GM12874 (cell line): ENCODE measurements at regions not wholly inside any gene's neighbourhood (a gene's known extent, or its start where the extent isn't known, plus 50 kb on each side); places are given as distances from the start of the nearest gene placed in this dataset.

Experiments used
- TF ChIP-seq, protein P1 (sequence below): IDR thresholded peaks from 2 replicates; pipeline ENCODE4 v1.5.1; 2011; ENCODE audit warnings: low read depth, mild to moderate bottlenecking, control low read depth, low read length, moderate library complexity; ENCODE audit not compliant: insufficient read depth

- TF ChIP-seq, protein P1, sequence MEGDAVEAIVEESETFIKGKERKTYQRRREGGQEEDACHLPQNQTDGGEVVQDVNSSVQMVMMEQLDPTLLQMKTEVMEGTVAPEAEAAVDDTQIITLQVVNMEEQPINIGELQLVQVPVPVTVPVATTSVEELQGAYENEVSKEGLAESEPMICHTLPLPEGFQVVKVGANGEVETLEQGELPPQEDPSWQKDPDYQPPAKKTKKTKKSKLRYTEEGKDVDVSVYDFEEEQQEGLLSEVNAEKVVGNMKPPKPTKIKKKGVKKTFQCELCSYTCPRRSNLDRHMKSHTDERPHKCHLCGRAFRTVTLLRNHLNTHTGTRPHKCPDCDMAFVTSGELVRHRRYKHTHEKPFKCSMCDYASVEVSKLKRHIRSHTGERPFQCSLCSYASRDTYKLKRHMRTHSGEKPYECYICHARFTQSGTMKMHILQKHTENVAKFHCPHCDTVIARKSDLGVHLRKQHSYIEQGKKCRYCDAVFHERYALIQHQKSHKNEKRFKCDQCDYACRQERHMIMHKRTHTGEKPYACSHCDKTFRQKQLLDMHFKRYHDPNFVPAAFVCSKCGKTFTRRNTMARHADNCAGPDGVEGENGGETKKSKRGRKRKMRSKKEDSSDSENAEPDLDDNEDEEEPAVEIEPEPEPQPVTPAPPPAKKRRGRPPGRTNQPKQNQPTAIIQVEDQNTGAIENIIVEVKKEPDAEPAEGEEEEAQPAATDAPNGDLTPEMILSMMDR, result no peak
Measured at GRCh38 chr20:24418731-24419130, 50.7 kb upstream of the SYNDIG1 start.

DNA sequence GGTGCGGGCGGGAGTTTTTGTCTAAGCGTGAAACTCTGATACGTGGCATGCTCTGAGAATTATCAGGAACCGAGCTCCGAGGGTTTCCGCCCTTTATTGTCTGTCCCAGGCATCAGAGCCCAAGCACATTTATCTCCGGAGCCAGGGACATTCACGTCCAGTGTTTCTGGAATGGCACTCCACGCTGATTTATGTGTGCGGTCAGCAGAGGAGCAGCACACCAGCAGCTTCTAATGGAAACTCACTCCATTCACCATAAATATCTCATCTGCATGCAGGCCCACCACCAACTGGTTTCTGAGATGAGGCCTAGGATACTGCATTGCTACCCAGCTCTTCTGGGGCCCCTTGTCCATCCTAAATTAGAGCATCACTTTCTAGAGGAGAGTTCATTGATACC, 51.9 kb upstream of the SYNDIG1 start:
- TF ChIP-seq, protein P1, result no peak

DNA sequence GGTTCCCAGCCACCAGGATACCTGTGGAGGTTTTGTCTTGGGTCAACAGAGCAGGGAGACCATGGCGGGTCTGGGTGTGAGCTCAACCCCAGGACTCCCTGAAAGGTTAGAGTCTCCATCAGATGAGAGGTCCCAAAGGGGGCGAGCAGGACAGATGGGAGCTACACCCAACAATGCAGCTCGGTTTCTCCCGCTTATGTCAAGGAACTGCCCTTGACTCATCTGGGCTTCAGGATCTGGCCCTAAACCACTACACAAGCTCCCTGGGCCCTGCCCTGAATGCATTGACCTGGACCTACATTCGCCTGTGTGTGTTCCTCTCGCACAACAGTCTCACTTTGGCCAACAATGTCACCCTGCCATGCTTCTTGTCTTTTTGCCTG, 57.6 kb upstream of the SYNDIG1 start:
- TF ChIP-seq, protein P1, result no peak

DNA sequence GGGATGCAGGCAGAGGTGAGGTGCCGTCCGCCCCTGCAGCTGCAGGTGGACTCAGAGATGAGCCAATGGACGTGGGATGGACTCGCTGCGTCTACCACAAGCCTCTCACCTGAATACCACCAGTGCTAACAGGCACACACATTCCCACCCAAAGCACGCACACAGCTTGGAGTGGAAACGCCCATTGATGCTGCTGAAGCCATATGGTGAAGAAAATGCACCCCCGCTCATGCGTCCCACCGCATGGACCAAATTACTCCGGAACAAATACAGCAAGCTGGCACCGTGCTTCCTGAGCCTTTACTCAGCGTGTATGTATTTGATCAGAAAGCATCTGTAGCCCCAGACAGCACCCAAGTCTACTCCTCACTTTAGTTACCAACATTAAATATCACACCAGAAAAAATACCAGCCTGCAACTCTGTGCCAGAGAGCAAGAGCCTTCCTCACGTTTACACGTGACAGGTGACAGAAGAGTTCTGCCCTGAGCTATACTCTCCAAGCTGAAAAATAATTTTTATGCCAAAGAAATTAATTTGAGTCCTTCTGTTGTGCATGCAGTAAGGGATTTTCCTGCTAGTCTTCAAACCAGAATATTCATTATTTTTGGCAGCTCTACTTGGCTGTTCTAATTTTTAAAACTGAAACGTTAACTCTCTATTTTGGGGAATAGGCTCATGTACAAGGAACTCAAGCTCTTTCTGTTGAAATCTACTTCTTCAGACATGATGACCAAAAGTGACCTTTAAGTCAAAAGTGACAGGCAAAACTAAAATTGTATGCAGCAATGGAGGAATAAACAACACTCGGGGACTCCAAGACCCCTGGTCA, 58.2 kb upstream of the SYNDIG1 start:
- TF ChIP-seq, protein P1, result no peak

- TF ChIP-seq, protein P1, result no peak
Measured at GRCh38 chr20:24407151-24407550, 62.3 kb upstream of the SYNDIG1 start.

DNA sequence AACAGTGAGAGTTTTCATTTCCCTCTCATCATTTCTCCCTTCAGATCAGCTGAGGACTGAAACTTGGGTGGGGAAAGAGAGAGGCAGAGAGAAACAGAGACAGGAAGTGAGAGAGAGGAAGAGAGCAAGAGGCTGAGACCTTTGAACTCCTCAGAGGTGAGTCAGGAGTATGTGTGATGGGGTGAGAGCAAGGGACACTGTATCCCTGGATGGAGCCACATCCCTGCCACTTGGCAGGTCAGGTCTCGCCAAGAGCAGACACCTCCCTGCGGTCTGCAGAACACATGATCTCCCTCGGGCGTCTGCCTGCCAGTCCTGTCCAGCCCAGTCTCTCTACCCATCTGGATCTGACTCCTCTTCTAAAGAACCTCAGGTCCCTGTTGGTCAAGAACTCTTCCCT, 62.7 kb upstream of the SYNDIG1 start:
- TF ChIP-seq, protein P1, result no peak

- TF ChIP-seq, protein P1, result no peak
Measured at GRCh38 chr20:24406251-24406650, 63.2 kb upstream of the SYNDIG1 start.
